ENCODE measurements at regions not wholly inside any gene's neighbourhood (a gene's known extent, or its start where the extent isn't known, plus 50 kb on each side); places are given as distances from the start of the nearest gene placed in this dataset.

DNA sequence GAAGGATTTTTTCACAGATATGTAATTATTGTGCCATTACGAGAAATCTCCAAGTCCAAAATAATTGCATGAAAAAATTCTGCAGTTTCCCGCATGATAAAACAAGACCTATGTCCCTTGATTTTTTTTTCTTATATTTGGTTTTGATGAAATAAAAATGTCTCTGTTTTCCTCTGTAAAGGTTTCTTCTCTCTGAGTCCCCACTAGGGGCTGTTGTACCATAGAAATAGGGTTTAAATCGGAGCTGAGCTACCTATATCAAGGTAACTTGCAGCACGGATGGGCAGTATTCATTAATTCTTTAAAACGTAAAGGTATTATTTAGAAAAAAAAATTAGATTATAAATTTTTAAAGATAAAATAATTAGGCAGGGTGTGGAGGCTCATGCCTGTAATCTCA, 66.6 kb upstream of the IGF1R start:
- Histone ChIP-seq H3K27ac (no peak overlapping the region), H3K4me3 (no peak overlapping the region), H3K36me3 (no peaks in the 10 kb centered on the region), H3K4me1 (peaks cover 0 to 7% (median 0%) of the 10 kb centered on the region in 9 donors), H3K9me3 (no peaks in the 10 kb centered on the region), H3K27me3 (peaks cover 0 to 98% (median 82%) of the 10 kb centered on the region in 7 donors)
- TF ChIP-seq, protein P1, sequence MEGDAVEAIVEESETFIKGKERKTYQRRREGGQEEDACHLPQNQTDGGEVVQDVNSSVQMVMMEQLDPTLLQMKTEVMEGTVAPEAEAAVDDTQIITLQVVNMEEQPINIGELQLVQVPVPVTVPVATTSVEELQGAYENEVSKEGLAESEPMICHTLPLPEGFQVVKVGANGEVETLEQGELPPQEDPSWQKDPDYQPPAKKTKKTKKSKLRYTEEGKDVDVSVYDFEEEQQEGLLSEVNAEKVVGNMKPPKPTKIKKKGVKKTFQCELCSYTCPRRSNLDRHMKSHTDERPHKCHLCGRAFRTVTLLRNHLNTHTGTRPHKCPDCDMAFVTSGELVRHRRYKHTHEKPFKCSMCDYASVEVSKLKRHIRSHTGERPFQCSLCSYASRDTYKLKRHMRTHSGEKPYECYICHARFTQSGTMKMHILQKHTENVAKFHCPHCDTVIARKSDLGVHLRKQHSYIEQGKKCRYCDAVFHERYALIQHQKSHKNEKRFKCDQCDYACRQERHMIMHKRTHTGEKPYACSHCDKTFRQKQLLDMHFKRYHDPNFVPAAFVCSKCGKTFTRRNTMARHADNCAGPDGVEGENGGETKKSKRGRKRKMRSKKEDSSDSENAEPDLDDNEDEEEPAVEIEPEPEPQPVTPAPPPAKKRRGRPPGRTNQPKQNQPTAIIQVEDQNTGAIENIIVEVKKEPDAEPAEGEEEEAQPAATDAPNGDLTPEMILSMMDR (IDR thresholded peaks at IDR 0.05), result no peak
- DNase-seq (no peak), ATAC-seq (no peak)
- 65% methylated on average over 5 of the region's 5 CpGs for WGBS, 2 donors
- intact Hi-C loops (cut with DNase I), result loop anchor here in 1 of 10 donors (5.0 kb wide), 1 partner anchor 41 kb away; no protein-coding TSS in a partner anchor

DNA sequence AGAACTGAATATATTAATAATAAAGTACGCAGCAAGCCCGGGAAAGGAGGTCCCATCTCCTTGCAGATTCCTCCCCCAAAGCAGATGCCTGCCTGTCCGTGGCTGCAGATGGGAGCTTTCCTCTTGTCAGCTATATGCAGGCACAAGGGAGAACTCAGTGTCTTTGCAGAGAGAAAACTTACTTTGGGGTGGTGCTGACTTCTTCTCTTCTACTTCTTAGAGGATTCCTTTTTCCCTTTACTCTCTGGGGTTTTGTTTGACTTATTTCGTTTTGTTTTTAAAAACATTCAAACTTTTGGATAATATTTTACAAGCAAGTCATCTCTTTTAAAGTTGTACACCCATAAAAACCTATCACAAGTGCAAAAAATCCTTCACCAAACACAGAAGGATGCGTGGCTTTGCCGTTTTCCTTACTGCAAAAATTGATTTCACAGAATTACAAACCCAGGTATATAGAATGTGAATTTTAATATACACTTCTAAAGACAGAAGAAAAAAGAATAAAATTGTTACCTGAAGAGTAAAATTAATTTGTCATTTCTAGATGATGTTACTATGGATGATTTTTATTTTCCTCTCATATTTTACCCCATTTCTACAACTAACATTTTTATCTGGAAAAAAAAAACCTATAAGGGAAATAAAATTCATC, 65.3 kb upstream of the IGF1R start:
- H3K4me1 ChIP-seq, result peaks cover 0 to 7% (median 0%) of the 10 kb centered on the region in 9 donors
- H3K9me3 ChIP-seq, result no peaks in the 10 kb centered on the region
- whole genome bisulfite sequencing, 2 donors, result 42 to 58% methylated on average over 6 of the region's 6 CpGs

DNA sequence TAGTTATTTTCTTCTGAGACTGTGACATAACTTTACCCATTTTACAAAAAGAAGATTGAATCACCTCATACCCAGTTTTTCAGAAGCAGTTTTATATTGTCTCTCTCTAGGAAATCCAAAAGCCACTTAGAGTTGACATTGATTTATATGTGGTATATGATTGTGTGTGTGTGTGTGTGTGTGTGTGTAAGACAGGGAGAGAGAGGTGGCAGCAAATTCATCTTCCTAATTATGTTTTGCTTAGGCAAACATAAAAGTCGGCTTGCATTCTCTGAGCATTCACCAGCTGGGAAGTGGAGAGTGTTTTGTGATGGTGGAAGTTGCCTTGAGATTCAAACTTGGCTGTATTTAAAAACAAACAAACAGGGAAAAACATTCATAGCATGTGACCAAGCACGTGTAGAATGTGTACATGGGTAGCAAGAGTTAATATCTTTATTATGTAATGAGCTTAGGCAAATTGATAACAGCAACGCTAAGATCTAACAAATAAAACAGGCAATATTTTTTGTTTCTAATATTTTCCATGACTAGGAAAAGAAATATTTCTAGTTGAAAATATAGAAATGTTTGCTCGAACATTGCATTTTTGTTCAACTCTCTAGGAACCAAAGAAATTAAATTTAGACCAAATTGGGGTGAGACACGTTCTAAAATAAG, 64.4 kb upstream of the IGF1R start:
- Histone ChIP-seq H3K4me3 (no peak overlapping the region), H3K27ac (no peak overlapping the region), H3K27me3 (peaks cover 0 to 100% (median 93%) of the 10 kb centered on the region in 7 donors), H3K4me1 (peaks cover 0 to 7% (median 0%) of the 10 kb centered on the region in 9 donors), H3K9me3 (no peaks in the 10 kb centered on the region), H3K36me3 (no peaks in the 10 kb centered on the region)
- TF ChIP-seq, protein P1 (IDR thresholded peaks at IDR 0.05), result no peak
- intact Hi-C loops (cut with DNase I), result loop anchor here in 1 of 10 donors (5.0 kb wide), 1 partner anchor 38 kb away; no protein-coding TSS in a partner anchor
- ATAC-seq, result no peak
- WGBS, 2 donors, result 52 to 55% methylated on average over 5 of the region's 5 CpGs
- no peak for DNase-seq

More for the DNA sequence above, 65.3 kb upstream of the IGF1R start:
- TF ChIP-seq, protein P1 (IDR thresholded peaks at IDR 0.05), result no peak
- ATAC-seq, result no peak
- Histone ChIP-seq H3K27me3 (peaks cover 0 to 100% (median 93%) of the 10 kb centered on the region in 7 donors), H3K27ac (no peak overlapping the region), H3K36me3 (no peaks in the 10 kb centered on the region), H3K4me3 (no peak overlapping the region)
- intact Hi-C loops (cut with DNase I), result loop anchor here in 1 of 10 donors (5.0 kb wide), 1 partner anchor 39 kb away; no protein-coding TSS in a partner anchor
- DNase-seq, result no peak

DNA sequence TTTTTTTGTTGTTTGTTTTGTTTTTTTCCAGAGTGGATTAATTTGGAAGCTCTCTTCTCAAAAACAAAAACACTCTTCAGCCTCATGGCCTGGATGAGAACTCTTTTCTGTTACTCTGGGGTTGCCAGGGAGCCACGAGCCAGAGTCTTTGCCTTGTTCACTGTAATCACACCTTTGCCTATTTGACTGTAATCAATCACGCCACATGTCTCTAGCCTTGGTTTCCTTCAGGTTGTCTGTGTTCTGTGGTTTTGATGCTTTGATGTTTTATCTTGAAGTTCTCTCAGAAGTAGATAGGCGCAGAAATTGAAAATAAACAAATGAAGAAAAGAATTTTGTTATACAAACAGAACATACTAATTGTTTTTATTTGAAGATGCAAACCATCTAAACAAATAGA, 62.3 kb upstream of the IGF1R start:
- intact Hi-C loops (cut with DNase I), result no loop called here
- H3K27me3 ChIP-seq, result peaks cover 0 to 99% (median 93%) of the 10 kb centered on the region in 7 donors
- no peaks in the 10 kb centered on the region for H3K4me1 ChIP-seq
- H3K4me3 ChIP-seq, result no peak overlapping the region
- 77 to 78% methylated on average over 3 of the region's 3 CpGs for WGBS, 2 donors
- H3K9me3 ChIP-seq, result no peaks in the 10 kb centered on the region
- DNase-seq (no peak), ATAC-seq (no peak)
- no peak overlapping the region for H3K27ac ChIP-seq
- TF ChIP-seq, protein P1 (IDR thresholded peaks at IDR 0.05), result no peak
- H3K36me3 ChIP-seq, result no peaks in the 10 kb centered on the region

All from heart right ventricle (tissue), 16 donors.